Natural killer cell (primary cell): ENCODE measurements at regions not wholly inside any gene's neighbourhood (a gene's known extent, or its start where the extent isn't known, plus 50 kb on each side); places are given as distances from the start of the nearest gene placed in this dataset.

Experiments used
- ATAC-seq, 3 donors: fragments of 150-1000 bp in 2 of 3; fragments of 200-7000 bp in 1 of 3; cut with Tn5 transposase; 1 replicate in 1 of 3; 2 replicates in 2 of 3; pipeline ENCODE4 v1.10.0; 2021; ENCODE audit warnings: mild to moderate bottlenecking in 2 of 3, moderate library complexity in 2 of 3
- DNase-seq, 2 donors: peaks; one replicate each; pipeline versions ENCODE4 v3.0.0 to v3.0.0-alpha.2; 2013 to 2021; ENCODE audit warnings: mixed read lengths in 1 of 2
- H3K27ac ChIP-seq: one replicate; pipeline ENCODE4 v1.5.1; 2013; ENCODE audit warnings: mild to moderate bottlenecking, low read length
- H3K27me3 ChIP-seq: one replicate; pipeline ENCODE4 v1.6.1; 2013; ENCODE audit warnings: low read length; ENCODE audit not compliant: control insufficient read depth, insufficient read depth
- H3K36me3 ChIP-seq: one replicate; pipeline ENCODE4 v1.6.1; 2013; ENCODE audit warnings: low read length; ENCODE audit not compliant: control insufficient read depth, insufficient read depth
- H3K4me1 ChIP-seq: one replicate; pipeline ENCODE4 v1.6.1; 2013; ENCODE audit warnings: low read length; ENCODE audit not compliant: control insufficient read depth, insufficient read depth
- H3K4me3 ChIP-seq: one replicate; pipeline ENCODE4 v1.5.1; 2013; ENCODE audit warnings: low read length
- H3K9me3 ChIP-seq: one replicate; pipeline ENCODE4 v1.6.1; 2013; ENCODE audit warnings: low read length; ENCODE audit not compliant: control insufficient read depth, insufficient read depth
- H3K27ac Mint-ChIP-seq, 2 donors: one replicate each; pipeline ENCODE4 v1.8.0; 2022; ENCODE audit warnings: mild to moderate bottlenecking in 2 of 2, mixed read lengths in 2 of 2, moderate library complexity in 1 of 2
- H3K27me3 Mint-ChIP-seq, 2 donors: one replicate each; pipeline ENCODE4 v1.8.0; 2022; ENCODE audit warnings: low read depth in 2 of 2, mixed read lengths in 2 of 2
- H3K36me3 Mint-ChIP-seq: one replicate; pipeline ENCODE4 v1.8.0; 2022; ENCODE audit warnings: mixed read lengths
- H3K4me1 Mint-ChIP-seq, 2 donors: one replicate each; pipeline ENCODE4 v1.8.0; 2022; ENCODE audit warnings: mixed read lengths in 2 of 2
- H3K4me3 Mint-ChIP-seq: one replicate; pipeline ENCODE4 v1.8.0; 2022; ENCODE audit warnings: mild to moderate bottlenecking, moderate library complexity, mixed read lengths
- H3K9me3 Mint-ChIP-seq, 2 donors: one replicate each; pipeline ENCODE4 v1.8.0; 2022; ENCODE audit warnings: mixed read lengths in 2 of 2
- WGBS: methylation state at CpG from one replicate; pipeline ENCODE4 v1.1.7; 2013; ENCODE audit warnings: missing lambda C conversion rate; ENCODE audit not compliant: insufficient coverage; 5-methylcytosine and 5-hydroxymethylcytosine counted together
- intact Hi-C: fragments of 100-400 bp; cut with micrococcal nuclease; formaldehyde crosslinking; loops from one replicate; pipeline ENCODE4 v1.14.2; 2022
- TF ChIP-seq, protein P1 (sequence below): fragments of 200-600 bp; IDR thresholded peaks from one replicate; pipeline ENCODE4 v1.8.0; 2022; ENCODE audit warnings: antibody characterized with exemption

DNA sequence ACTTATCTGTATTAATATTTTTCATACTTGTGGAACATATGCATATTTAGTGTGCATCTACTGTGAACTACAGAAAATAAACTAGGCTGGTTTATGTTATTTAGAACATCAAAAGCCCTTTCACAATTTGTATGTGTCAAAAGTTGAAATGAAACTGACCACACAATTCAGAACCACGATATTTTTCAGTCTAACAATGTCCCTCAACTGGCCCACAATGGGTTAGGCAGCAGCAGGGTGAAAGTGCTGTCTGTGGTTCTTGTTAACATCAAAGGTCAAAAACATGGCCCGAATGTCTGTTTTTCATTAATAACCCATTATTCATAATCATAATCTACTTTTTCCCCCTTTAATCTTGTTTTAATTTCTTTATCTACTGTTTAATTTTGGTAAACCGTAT lies 559.9 kb upstream of the ATP2B1 start:
- no peaks in the 10 kb centered on the region for H3K36me3 ChIP-seq
- H3K4me1 Mint-ChIP-seq, result no peaks in the 10 kb centered on the region
- H3K9me3 Mint-ChIP-seq, result peaks cover 0 to 2% of the 10 kb centered on the region in 2 donors
- no peaks in the 10 kb centered on the region for H3K4me1 ChIP-seq
- no peaks in the 10 kb centered on the region for H3K36me3 Mint-ChIP-seq
- TF ChIP-seq, protein P1, sequence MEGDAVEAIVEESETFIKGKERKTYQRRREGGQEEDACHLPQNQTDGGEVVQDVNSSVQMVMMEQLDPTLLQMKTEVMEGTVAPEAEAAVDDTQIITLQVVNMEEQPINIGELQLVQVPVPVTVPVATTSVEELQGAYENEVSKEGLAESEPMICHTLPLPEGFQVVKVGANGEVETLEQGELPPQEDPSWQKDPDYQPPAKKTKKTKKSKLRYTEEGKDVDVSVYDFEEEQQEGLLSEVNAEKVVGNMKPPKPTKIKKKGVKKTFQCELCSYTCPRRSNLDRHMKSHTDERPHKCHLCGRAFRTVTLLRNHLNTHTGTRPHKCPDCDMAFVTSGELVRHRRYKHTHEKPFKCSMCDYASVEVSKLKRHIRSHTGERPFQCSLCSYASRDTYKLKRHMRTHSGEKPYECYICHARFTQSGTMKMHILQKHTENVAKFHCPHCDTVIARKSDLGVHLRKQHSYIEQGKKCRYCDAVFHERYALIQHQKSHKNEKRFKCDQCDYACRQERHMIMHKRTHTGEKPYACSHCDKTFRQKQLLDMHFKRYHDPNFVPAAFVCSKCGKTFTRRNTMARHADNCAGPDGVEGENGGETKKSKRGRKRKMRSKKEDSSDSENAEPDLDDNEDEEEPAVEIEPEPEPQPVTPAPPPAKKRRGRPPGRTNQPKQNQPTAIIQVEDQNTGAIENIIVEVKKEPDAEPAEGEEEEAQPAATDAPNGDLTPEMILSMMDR, result no peak
- DNase-seq (no peak), ATAC-seq (no peak)
- H3K27ac ChIP-seq, result no peak overlapping the region
- H3K27me3 ChIP-seq, result no peaks in the 10 kb centered on the region
- H3K9me3 ChIP-seq, result no peaks in the 10 kb centered on the region
- H3K4me3 ChIP-seq, result no peak overlapping the region
- no peak overlapping the region for H3K27ac Mint-ChIP-seq
- intact Hi-C loops, result no loop called here
- no peaks in the 10 kb centered on the region for H3K27me3 Mint-ChIP-seq
- 46% methylated on average over 3 of the region's 3 CpGs for WGBS
- H3K4me3 Mint-ChIP-seq, result no peak overlapping the region

- no peak for ATAC-seq
- H3K27ac Mint-ChIP-seq, result no peak overlapping the region
- Histone ChIP-seq H3K27me3 (no peaks in the 10 kb centered on the region), H3K9me3 (no peaks in the 10 kb centered on the region), H3K4me1 (no peaks in the 10 kb centered on the region), H3K36me3 (no peaks in the 10 kb centered on the region), H3K4me3 (no peak overlapping the region), H3K27ac (no peak overlapping the region)
- DNase-seq, result no peak
- no peaks in the 10 kb centered on the region for H3K36me3 Mint-ChIP-seq
- H3K4me3 Mint-ChIP-seq, result no peak overlapping the region
- TF ChIP-seq, protein P1, result no peak
- peaks cover 0 to 2% of the 10 kb centered on the region in 2 donors for H3K27me3 Mint-ChIP-seq
- no peaks in the 10 kb centered on the region for H3K4me1 Mint-ChIP-seq
- no peaks in the 10 kb centered on the region for H3K9me3 Mint-ChIP-seq
- intact Hi-C loops, result no loop called here
Observed at GRCh38 chr12:90262251-90262650, 553.6 kb upstream of the ATP2B1 start.

DNA sequence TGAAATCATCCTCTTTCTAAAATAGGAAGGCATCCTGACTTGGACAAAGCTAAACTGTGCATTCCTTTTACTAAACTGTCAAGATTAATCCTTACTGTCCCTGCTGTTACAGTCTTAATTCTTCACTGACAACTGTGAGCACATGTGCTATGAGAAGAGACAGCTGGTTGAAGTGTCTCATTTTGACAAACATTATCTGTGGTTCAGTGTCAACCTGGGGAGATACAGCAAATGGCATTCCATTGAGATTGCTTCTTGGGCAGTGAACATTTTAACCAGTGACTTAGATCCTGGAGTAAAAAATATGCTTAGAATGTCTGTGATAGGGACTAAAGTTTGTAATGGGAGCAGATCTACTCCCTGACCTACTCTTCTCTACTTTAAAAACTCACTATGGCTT lies 552.6 kb upstream of the ATP2B1 start:
- H3K4me3 ChIP-seq, result no peak overlapping the region

GRCh38 chr12:90260136-90260535 lies 551.5 kb upstream of the ATP2B1 start:
- Histone ChIP-seq H3K27ac (no peak overlapping the region), H3K36me3 (no peaks in the 10 kb centered on the region), H3K27me3 (no peaks in the 10 kb centered on the region), H3K4me3 (no peak overlapping the region), H3K9me3 (no peaks in the 10 kb centered on the region), H3K4me1 (no peaks in the 10 kb centered on the region)
- Mint-ChIP-seq H3K4me3 (no peak overlapping the region), H3K9me3 (no peaks in the 10 kb centered on the region), H3K27me3 (peaks cover 0 to 2% of the 10 kb centered on the region in 2 donors), H3K36me3 (no peaks in the 10 kb centered on the region), H3K4me1 (no peaks in the 10 kb centered on the region), H3K27ac (no peak overlapping the region)
- ATAC-seq (no peak), DNase-seq (no peak)
- TF ChIP-seq, protein P1, result no peak
- intact Hi-C loops, result no loop called here
- WGBS, result 81% methylated on average over 1 of the region's 1 CpG

More for the DNA sequence above, 552.6 kb upstream of the ATP2B1 start:
- Histone ChIP-seq H3K27me3 (no peaks in the 10 kb centered on the region), H3K36me3 (no peaks in the 10 kb centered on the region), H3K27ac (no peak overlapping the region), H3K9me3 (no peaks in the 10 kb centered on the region), H3K4me1 (no peaks in the 10 kb centered on the region)
- peaks cover 0 to 2% of the 10 kb centered on the region in 2 donors for H3K27me3 Mint-ChIP-seq
- H3K36me3 Mint-ChIP-seq, result no peaks in the 10 kb centered on the region
- H3K4me3 Mint-ChIP-seq, result no peak overlapping the region
- no peaks in the 10 kb centered on the region for H3K9me3 Mint-ChIP-seq
- no peak overlapping the region for H3K27ac Mint-ChIP-seq
- no peaks in the 10 kb centered on the region for H3K4me1 Mint-ChIP-seq
- DNase-seq, result no peak
- no peak for ATAC-seq
- TF ChIP-seq, protein P1, result no peak
- intact Hi-C loops, result no loop called here
